RKO (cell line): ENCODE measurements at regions not wholly inside any gene's neighbourhood (a gene's known extent, or its start where the extent isn't known, plus 50 kb on each side); places are given as distances from the start of the nearest gene placed in this dataset.

ENCODE experiments used
- DNase-seq: peaks from one replicate; pipeline ENCODE4 v3.0.0-alpha.2; 2016; ENCODE audit warnings: low spot score

DNA sequence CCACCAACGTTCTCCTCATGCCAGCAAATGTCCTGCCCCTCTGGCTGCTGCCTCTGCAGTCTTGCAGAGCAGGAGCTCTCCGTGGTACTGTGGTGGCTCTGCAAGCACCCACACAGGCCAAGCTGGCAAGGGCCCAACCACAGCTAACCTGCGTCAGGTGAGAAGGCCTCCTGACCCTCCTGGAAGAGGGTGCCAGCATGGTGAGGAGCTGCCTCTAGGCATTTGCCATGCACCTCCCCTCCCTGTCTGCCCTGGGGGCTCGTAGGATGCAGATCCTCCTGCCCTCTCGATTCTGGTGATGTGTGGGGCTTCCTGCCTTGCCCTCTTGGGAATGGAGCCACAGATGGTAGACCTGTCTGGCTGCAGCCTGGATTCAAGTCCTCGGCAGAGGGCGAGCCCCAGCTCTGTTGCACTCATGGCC lies 1408.8 kb downstream of the TBC1D22A start:
- no peak for DNase-seq

DNA sequence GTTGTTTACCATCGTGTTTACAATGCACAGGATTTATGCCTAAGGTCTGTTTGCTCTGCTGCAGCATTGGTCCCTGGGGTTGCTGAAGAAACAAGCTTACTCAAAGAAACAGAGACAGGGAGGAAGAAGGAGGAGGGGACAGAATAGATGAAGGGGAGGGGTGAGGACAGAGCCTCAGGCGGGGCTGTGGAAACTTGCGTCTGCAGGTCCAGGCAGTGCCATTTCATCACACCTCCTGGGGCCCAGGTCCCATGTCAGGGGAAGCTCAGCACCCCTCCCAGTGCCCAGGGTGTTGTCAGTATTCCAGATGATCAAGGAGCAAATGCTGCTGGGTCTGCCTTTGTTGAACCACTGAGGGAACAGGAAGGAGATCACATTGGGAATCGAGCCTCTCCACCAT lies 1406.8 kb downstream of the TBC1D22A start:
- DNase-seq, result no peak

DNA sequence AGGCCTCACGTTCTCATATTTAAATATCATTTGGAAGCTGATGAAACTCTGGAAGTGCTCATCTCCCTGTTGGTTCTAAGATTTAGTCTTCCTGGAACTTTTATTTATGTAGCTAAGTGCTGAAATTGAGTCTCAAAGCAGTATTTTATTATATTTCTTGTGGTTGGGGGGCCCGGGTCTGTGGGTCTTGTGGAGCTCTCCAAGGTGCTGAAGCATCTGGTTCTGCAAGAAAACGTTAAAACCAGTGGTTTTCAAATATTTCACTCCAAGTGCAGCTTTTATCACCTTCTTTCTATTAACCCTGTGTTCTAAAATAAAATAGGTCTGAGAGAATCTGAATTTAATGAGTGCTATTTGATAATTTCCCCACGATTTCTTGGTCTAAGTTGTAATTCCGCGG lies 1404.8 kb downstream of the TBC1D22A start:
- DNase-seq, result no peak

- no peak for DNase-seq
Measured at GRCh38 chr22:48161298-48161697, 1398.8 kb downstream of the TBC1D22A start.

GRCh38 chr22:48157676-48158075 lies 1395.2 kb downstream of the TBC1D22A start:
- no peak for DNase-seq

GRCh38 chr22:48156603-48157355 lies 1394.3 kb downstream of the TBC1D22A start:
- no peak for DNase-seq

GRCh38 chr22:48155446-48155845 lies 1393.0 kb downstream of the TBC1D22A start:
- no peak for DNase-seq

DNA sequence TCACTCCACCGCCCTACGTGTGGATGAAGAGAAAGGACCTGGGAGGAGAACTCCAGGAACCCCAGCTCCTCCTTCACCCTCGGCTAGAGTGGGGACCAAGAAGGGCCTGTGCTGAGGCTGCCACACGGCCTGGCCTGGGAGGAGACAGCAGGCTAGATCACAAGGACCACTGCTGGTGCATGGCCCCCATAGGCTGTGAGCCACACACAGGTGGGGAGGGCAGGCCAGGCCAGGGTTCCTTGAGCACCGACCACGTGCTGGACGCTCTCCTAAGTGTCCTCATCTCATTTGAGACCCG lies 1392.4 kb downstream of the TBC1D22A start:
- no peak for DNase-seq

DNA sequence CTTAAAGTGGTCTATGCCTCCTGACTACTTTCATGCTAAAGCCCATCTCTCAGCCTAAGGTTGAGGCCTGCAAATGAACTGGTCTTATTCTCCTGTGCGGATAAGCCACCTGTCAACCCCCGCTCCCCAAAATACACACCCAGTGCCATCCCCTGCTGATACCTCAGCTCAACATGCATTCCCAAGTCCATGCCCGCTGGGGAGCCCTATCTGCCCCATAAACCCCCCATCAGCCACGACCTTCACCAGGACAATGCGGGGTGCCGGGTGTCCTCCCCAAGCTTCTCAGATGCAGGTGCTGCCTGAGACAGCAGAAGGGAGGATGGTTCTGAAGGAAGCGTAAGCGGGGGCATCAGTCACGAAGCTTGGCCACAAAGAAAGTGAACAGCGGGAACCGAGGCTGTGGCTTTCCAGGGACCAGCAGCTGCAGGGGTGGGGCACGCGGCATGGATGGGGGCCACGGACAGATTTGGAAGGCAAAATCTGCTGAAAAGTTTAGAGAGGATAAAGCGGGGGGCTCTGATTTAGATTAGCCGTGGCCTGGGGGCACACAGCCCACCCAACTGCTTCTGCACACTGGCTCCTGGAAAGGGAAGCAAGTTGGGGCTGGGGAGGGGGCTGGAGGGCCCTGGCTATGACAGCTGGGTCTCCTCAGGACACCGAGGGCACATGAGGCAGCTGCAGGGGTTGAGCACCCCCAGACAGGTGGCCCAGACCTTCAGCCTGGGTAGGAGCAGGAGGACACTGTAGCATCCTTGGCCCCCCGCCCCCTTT lies 1391.9 kb downstream of the TBC1D22A start:
- DNase-seq, result no peak

DNA sequence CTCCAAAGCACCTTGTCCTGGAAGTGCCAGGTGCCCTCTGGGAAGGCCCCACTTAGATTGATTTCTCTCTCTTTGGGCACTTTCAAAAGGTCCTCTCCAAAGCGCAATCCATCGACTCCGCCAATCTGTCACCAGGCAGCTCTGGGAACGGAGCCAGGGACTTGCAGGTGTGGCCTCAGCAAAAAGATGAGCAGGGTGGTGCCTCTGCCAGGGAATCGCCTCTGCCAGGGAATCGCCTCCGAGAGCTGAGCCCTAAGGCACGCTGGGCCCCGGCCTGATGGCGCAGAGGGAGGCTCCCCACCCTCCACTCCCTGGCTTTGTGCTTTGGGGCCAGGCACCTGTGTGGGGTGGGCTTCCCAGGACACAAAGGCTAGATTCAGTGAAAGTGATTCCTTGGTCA lies 1391.3 kb downstream of the TBC1D22A start:
- no peak for DNase-seq

- DNase-seq, result no peak
Measured at GRCh38 chr22:48152916-48153315, 1390.5 kb downstream of the TBC1D22A start.

- no peak for DNase-seq
Measured at GRCh38 chr22:48152164-48152775, 1389.8 kb downstream of the TBC1D22A start.

DNA sequence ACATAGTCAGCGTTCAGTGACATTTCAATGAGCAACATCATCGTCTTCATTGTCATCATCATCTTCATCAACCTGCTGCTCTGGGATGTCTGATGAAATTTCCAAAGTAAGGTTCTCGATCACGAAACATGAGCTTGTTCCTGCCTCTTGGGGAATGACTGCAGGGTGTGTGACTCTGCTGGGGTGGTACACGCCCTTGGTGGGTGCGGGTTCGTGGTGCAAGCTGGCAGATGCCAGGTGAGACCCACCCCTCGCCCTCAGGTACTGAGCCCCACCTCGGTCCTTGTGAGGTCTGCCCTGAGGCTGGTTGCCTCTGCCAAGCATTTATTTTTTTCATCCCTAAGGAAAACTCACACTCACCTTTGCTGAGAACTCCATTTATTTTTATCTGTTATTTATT lies 1389.2 kb downstream of the TBC1D22A start:
- no peak for DNase-seq

GRCh38 chr22:48147831-48148230 lies 1385.4 kb downstream of the TBC1D22A start:
- no peak for DNase-seq

DNA sequence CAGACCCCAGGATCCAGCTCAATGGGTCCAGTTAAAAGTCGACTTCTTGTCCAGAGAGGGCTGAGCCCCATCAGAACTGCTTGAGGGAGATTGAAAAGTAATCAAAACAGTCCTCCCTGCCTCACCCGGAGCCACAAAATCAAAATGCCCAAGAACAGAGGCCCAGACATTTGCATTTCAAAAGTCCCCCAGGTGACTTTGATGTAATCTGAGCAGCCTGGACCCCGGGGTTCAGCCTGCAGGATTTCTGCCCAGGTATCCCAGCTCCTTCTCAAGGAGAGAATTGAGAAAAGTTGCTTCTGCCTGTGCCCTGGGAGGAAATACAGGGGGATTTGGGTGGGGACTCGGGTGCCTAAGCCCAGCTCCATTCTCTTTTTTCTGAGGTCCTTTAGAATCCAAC lies 1385.0 kb downstream of the TBC1D22A start:
- DNase-seq, result no peak

DNA sequence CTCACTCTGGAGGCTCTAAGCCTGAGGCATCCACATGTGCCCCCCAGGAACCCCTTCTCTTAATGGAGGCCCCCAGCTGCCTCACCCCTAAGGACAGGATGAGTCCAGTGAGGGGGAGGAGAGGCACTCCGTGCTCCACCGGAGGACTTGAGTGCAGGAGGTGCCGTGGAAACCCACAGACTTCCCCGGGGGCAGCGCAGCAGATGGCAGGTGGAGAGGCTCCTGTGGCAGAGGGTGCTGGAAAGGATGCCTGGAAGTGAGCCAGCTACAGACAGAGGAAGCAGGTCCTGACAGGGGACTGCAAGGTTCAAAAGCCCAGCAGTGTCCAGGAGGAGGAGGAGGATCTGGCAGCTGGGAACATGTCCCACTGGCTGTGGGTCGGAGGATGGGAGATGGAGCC lies 1384.0 kb downstream of the TBC1D22A start:
- DNase-seq, result no peak

- DNase-seq, result no peak
Measured at GRCh38 chr22:48145738-48146137, 1383.3 kb downstream of the TBC1D22A start.

GRCh38 chr22:48144318-48144717 lies 1381.9 kb downstream of the TBC1D22A start:
- DNase-seq, result no peak

- no peak for DNase-seq
Measured at GRCh38 chr22:48143856-48144255, 1381.4 kb downstream of the TBC1D22A start.

- DNase-seq, result no peak
Measured at GRCh38 chr22:48142388-48142787, 1379.9 kb downstream of the TBC1D22A start.

- DNase-seq, result no peak
Measured at GRCh38 chr22:48141301-48141700, 1378.9 kb downstream of the TBC1D22A start.

- DNase-seq, result no peak
Measured at GRCh38 chr22:48140261-48140813, 1377.9 kb downstream of the TBC1D22A start.

DNA sequence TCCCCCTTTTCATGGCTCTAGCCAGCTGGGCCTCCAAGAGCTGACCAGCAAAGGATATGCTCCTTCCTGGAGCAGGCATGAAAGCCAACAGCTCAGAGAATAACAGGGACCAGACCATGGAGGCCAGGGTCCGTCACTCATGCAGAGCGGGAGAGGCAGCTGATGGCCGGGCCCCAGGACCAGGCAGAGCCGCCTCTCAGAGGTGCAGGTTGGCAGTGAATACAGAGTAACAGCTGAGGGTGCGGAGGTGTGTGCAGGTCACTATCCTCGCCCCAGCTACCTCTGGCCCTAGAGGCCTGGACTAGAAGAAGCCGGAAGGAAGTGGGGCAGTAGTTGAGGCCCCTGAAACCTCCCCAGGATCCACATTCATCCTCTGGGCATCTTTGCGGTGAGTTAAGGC lies 1377.3 kb downstream of the TBC1D22A start:
- no peak for DNase-seq
